ENCODE measurements at regions not wholly inside any gene's neighbourhood (a gene's known extent, or its start where the extent isn't known, plus 50 kb on each side); places are given as distances from the start of the nearest gene placed in this dataset.
A peak's percentile ranks its signal among the peaks of the same experiment; 100 is the strongest.

- H3K4me3 Mint-ChIP-seq = no peak overlapping the region
- DNase-seq = no peak
- CTCF ChIA-PET = interaction anchor here (0.7 kb wide), 1 partner anchor 69 kb away, joined by 3 read pairs; no protein-coding TSS in a partner anchor
- no peak overlapping the region for H3K27ac Mint-ChIP-seq
- POLR2A ChIA-PET = no interaction called here
- peaks cover 25% of the 10 kb centered on the region for H3K36me3 Mint-ChIP-seq (ENCODE audit: low read depth)
- peaks cover 21% of the 10 kb centered on the region for H3K4me1 Mint-ChIP-seq
- H3K27me3 Mint-ChIP-seq = no peaks in the 10 kb centered on the region
- H3K9me3 Mint-ChIP-seq = peaks cover 10% of the 10 kb centered on the region
Measured at GRCh38 chr17:68122587-68122986, 87.1 kb downstream of the KPNA2 start.

DNA sequence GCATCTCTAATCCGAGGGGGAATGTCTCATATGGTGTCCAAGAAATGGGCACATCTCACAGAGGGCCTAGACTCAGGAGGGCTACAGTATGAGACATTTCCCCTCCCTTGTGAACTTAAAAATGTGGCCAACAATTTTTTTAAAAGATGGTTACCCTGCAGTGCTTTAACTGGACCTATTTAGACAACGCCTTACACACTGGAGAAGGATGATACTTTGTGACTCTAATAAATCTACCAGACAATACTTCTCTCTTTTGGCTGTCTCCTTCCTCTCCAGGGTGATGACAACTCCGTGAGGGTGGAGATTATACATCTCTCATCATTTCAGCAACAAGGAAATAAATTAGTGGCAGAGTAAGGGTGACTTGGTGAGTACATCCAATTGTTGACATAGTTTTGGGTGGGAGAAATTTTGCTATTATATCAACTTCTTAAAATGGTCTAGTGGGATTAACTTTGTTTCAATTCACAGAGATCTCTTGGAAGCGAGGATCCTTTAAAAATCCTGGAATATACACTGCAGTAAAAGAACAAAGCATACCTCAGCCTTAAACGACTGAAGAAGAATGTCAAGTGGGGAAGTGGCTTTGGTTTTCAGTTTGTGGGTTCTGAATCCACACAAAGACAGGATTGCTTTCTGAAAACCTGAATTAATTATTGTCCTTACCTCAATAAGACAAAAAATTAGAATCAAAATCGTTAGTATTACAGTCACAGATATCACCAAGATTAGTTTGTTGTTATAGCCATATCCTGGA is 89.8 kb downstream of the KPNA2 start:
- Mint-ChIP-seq H3K27me3 (no peaks in the 10 kb centered on the region), H3K4me3 (no peak overlapping the region), H3K4me1 (peaks cover 21% of the 10 kb centered on the region), H3K27ac (peak overlapping the region; percentile 50), H3K9me3 (peaks cover 10% of the 10 kb centered on the region), H3K36me3 (ENCODE audit: low read depth) (peaks cover 17% of the 10 kb centered on the region)
- ChIA-PET CTCF (interaction anchor here (0.6 to 0.7 kb wide), 2 partner anchors 273 to 998 kb away, joined by 3 read pairs; no protein-coding TSS in a partner anchor), POLR2A (no interaction called here)
- DNase-seq = no peak

- no peak overlapping the region for H3K27ac Mint-ChIP-seq
- H3K36me3 Mint-ChIP-seq (ENCODE audit: low read depth) = peaks cover 10% of the 10 kb centered on the region
- no peaks in the 10 kb centered on the region for H3K27me3 Mint-ChIP-seq
- ChIA-PET POLR2A (no interaction called here), CTCF (no interaction called here)
- no peak overlapping the region for H3K4me3 Mint-ChIP-seq
- H3K4me1 Mint-ChIP-seq = peaks cover 21% of the 10 kb centered on the region
- H3K9me3 Mint-ChIP-seq = peaks cover 3% of the 10 kb centered on the region
- DNase-seq = no peak
Measured at GRCh38 chr17:68127914-68128313, 92.4 kb downstream of the KPNA2 start.

DNA sequence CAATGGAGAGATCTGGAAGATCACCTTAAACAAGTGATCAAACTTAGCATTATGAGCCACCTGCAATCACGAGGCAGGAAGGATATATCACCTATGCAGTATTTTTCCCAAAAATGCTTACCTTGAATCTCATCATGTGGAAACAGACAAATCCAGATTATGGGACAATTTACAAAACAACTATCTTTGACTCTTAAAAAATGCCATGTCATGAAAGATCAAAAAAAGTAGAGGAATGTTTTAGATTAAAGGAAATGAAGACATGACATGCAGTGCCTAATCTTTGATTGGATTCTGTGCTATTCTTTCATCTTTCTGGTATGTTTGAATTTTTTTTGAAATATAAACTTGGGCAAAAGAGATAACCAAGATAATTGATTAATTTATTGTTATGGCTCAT is 95.9 kb downstream of the KPNA2 start:
- Mint-ChIP-seq H3K4me1 (peaks cover under 1% of the 10 kb centered on the region), H3K36me3 (ENCODE audit: low read depth) (peaks cover 3% of the 10 kb centered on the region), H3K4me3 (no peak overlapping the region), H3K27me3 (no peaks in the 10 kb centered on the region), H3K9me3 (no peaks in the 10 kb centered on the region), H3K27ac (no peak overlapping the region)
- DNase-seq = no peak
- ChIA-PET POLR2A (no interaction called here), CTCF (interaction anchor here (0.6 kb wide), 1 partner anchor 27 kb away, joined by 3 read pairs; no protein-coding TSS in a partner anchor)

DNA sequence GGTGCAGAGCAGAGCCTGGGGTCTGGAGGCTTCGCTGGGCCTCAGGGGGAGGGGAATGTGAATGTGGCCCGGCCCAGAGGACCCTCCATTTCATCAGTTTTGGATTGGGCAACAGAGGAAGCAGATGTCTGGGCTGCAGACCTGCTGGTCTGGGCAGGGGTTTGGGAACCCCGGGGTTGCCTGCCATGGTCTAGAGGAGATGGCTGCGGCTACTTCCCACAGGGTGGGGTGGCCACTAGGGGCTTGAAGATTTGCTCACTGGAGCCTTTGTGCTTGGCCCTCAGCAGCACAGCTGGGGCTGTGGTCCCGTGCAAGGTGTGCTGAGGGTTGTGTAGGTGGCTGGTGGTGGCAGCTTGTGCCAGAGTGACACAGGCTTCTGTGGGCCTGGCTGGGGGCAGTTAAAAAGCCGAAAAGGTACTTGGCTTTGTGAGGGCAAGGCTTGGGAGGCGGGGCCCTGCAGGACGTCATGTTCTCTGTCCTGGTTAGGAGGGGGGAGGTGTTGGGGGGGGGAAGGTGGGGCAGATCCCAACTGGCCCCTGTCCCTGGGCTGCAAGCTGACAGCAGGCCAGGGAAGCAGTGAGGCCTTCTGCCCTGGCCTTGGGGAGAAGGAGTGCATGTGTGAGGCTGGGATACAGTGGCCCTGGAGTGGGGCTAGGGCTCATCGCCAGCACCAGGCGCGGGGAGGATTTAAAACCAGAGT is 98.0 kb downstream of the KPNA2 start:
- no peak overlapping the region for H3K4me3 Mint-ChIP-seq
- no peak overlapping the region for H3K27ac Mint-ChIP-seq
- POLR2A ChIA-PET = no interaction called here
- DNase-seq = no peak
- H3K36me3 Mint-ChIP-seq (ENCODE audit: low read depth) = no peaks in the 10 kb centered on the region
- no peaks in the 10 kb centered on the region for H3K27me3 Mint-ChIP-seq
- no peaks in the 10 kb centered on the region for H3K4me1 Mint-ChIP-seq
- no peaks in the 10 kb centered on the region for H3K9me3 Mint-ChIP-seq
- CTCF ChIA-PET = no interaction called here

- DNase-seq = no peak
- Mint-ChIP-seq H3K4me3 (no peak overlapping the region), H3K27me3 (no peaks in the 10 kb centered on the region), H3K27ac (no peak overlapping the region), H3K36me3 (ENCODE audit: low read depth) (no peaks in the 10 kb centered on the region), H3K4me1 (no peaks in the 10 kb centered on the region), H3K9me3 (no peaks in the 10 kb centered on the region)
- ChIA-PET POLR2A (no interaction called here), CTCF (interaction anchor here (0.9 kb wide), 1 partner anchor 73 kb away, joined by 3 read pairs; no protein-coding TSS in a partner anchor)
Measured at GRCh38 chr17:68134046-68134637, 98.6 kb downstream of the KPNA2 start.

- H3K27me3 Mint-ChIP-seq = no peaks in the 10 kb centered on the region
- no peaks in the 10 kb centered on the region for H3K36me3 Mint-ChIP-seq (ENCODE audit: low read depth)
- CTCF ChIA-PET = interaction anchor here (0.9 kb wide), 1 partner anchor 73 kb away, joined by 3 read pairs; no protein-coding TSS in a partner anchor
- DNase-seq = no peak
- no peak overlapping the region for H3K4me3 Mint-ChIP-seq
- POLR2A ChIA-PET = interaction anchor here (0.5 kb wide), 1 partner anchor 11 kb away, joined by 3 read pairs; no protein-coding TSS in a partner anchor
- H3K4me1 Mint-ChIP-seq = no peaks in the 10 kb centered on the region
- no peaks in the 10 kb centered on the region for H3K9me3 Mint-ChIP-seq
- no peak overlapping the region for H3K27ac Mint-ChIP-seq
Measured at GRCh38 chr17:68134731-68135130, 99.2 kb downstream of the KPNA2 start.

DNA sequence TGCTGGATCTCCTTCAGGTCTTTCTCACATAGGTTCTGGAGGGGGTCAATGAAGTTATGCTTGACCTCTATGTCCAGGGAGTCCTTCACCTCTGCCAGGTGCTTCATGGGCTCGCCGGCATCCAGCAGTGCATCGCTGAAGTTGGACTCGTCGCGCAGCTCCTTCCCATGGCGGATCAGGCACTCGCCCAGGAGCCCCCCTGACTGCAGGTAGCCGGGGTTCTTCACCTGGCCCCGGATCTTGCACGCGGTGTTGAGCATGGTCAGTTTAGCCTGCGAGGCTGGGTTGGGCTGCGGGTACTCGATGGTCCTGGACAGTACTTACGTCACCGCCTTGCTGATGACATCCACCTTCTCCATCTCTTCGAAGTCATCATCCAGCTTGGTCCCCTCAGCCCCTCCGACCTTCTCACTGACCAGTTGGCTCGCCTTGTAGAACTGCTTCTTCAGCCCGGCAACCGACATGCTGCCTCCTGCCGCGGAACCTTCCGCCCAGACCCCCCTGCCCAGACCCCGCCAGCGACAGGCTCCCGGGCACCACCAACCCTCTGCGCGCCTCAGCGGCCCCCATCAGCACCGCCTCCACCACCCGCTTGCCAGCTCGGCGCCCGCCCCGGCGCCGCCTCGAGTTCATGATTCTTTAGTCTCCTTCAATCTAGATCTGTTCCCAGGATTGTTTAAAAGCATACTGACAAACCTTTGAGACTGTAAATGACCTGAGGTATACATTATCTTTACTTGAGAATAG is 99.8 kb downstream of the KPNA2 start:
- no peak overlapping the region for H3K27ac Mint-ChIP-seq
- no peaks in the 10 kb centered on the region for H3K4me1 Mint-ChIP-seq
- no peak overlapping the region for H3K4me3 Mint-ChIP-seq
- DNase-seq = no peak
- H3K27me3 Mint-ChIP-seq = no peaks in the 10 kb centered on the region
- CTCF ChIA-PET = no interaction called here
- POLR2A ChIA-PET = interaction anchor here (0.5 kb wide), 1 partner anchor 12 kb away, joined by 3 read pairs; no protein-coding TSS in a partner anchor
- no peaks in the 10 kb centered on the region for H3K36me3 Mint-ChIP-seq (ENCODE audit: low read depth)
- no peaks in the 10 kb centered on the region for H3K9me3 Mint-ChIP-seq

DNA sequence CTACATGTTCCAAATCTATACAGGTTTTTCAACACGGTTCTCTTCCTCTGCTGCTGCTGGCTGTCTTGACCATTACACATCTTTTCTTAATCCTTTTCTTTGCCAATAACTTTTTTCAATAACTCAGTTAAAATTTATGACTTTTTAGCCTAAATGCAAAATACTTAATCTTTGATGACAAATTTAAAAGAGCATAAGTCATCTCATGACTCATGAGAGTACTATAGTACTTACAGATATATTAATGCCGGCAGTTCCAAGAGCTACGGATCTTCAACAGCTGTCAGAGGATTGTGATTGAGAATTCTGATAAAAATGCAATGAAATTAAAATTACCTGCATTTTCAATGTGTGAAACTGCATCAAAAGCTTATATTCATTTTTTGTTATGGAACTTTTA is 105.5 kb downstream of the KPNA2 start:
- peaks cover 4% of the 10 kb centered on the region for H3K27me3 Mint-ChIP-seq
- CTCF ChIA-PET = no interaction called here
- peaks cover 5% of the 10 kb centered on the region for H3K4me1 Mint-ChIP-seq
- POLR2A ChIA-PET = no interaction called here
- no peak overlapping the region for H3K27ac Mint-ChIP-seq
- no peak overlapping the region for H3K4me3 Mint-ChIP-seq
- H3K36me3 Mint-ChIP-seq (ENCODE audit: low read depth) = no peaks in the 10 kb centered on the region
- no peaks in the 10 kb centered on the region for H3K9me3 Mint-ChIP-seq
- DNase-seq = no peak

- CTCF ChIA-PET = no interaction called here
- peaks cover 13% of the 10 kb centered on the region for H3K27me3 Mint-ChIP-seq
- no peak for DNase-seq
- POLR2A ChIA-PET = no interaction called here
- no peak overlapping the region for H3K27ac Mint-ChIP-seq
- H3K4me3 Mint-ChIP-seq = no peak overlapping the region
- no peaks in the 10 kb centered on the region for H3K36me3 Mint-ChIP-seq (ENCODE audit: low read depth)
- H3K9me3 Mint-ChIP-seq = no peaks in the 10 kb centered on the region
- H3K4me1 Mint-ChIP-seq = peaks cover 5% of the 10 kb centered on the region
Measured at GRCh38 chr17:68142595-68142994, 105.2 kb upstream of the AMZ2 start.

- ChIA-PET CTCF (no interaction called here), POLR2A (no interaction called here)
- H3K4me3 Mint-ChIP-seq = no peak overlapping the region
- DNase-seq = no peak
- peaks cover 5% of the 10 kb centered on the region for H3K4me1 Mint-ChIP-seq
- no peaks in the 10 kb centered on the region for H3K36me3 Mint-ChIP-seq (ENCODE audit: low read depth)
- no peak overlapping the region for H3K27ac Mint-ChIP-seq
- H3K9me3 Mint-ChIP-seq = no peaks in the 10 kb centered on the region
- H3K27me3 Mint-ChIP-seq = peaks cover 13% of the 10 kb centered on the region
Measured at GRCh38 chr17:68143425-68143824, 104.4 kb upstream of the AMZ2 start.

- Mint-ChIP-seq H3K27ac (no peak overlapping the region), H3K36me3 (ENCODE audit: low read depth) (no peaks in the 10 kb centered on the region), H3K27me3 (peaks cover 13% of the 10 kb centered on the region), H3K9me3 (no peaks in the 10 kb centered on the region), H3K4me1 (peaks cover 5% of the 10 kb centered on the region), H3K4me3 (no peak overlapping the region)
- no peak for DNase-seq
- ChIA-PET CTCF (interaction anchor here (0.5 kb wide), 1 partner anchor 1240 kb away, joined by 4 read pairs; no protein-coding TSS in a partner anchor), POLR2A (no interaction called here)
Measured at GRCh38 chr17:68145088-68145487, 102.8 kb upstream of the AMZ2 start.

Data from activated CD4-positive, alpha-beta T cell treated with anti-CD3 and anti-CD28 coated beads, Interleukin-2, amount 10 ng/mL, durations not matched to agents 7 days and 5 days (primary cell).